ENCODE measurements at regions not wholly inside any gene's neighbourhood (a gene's known extent, or its start where the extent isn't known, plus 50 kb on each side); places are given as distances from the start of the nearest gene placed in this dataset.
A peak's percentile ranks its signal among the peaks of the same experiment; 100 is the strongest.

DNA sequence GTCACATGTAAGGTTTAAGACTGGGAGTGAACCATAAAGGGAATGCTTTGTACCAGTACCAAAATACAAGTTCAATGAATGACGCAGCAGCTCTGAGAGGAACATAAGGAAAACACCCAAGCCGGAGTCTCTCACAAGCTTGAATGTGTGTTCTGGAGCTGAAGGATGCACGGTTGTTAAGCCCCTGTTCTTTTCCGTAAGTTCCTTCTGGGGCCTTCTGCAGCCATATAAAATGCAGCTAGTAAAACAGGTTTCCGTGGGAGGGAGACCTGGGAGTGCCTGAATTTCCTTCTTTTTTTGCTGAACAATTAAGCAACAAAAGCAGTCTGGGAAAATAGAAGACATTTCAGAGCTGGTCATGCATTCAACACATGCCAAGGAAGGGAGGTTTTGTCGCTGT lies 73.2 kb upstream of the JAG1 start:
- no peaks in the 10 kb centered on the region for H3K27me3 ChIP-seq
- TF ChIP-seq CTCF (IDR thresholded peaks at IDR 0.05): no peak
- H3K4me3 ChIP-seq: no peak overlapping the region
- H3K36me3 ChIP-seq: no peaks in the 10 kb centered on the region
- no peaks in the 10 kb centered on the region for H3K4me1 ChIP-seq
- H3K27ac ChIP-seq: peak overlapping the region; percentile 21 to 51
- no peaks in the 10 kb centered on the region for H3K9me3 ChIP-seq
- DNase-seq (ENCODE audit: low spot score): no peak

GRCh38 chr20:10749084-10749483 lies 75.3 kb upstream of the JAG1 start:
- no peak for TF ChIP-seq CTCF (IDR thresholded peaks at IDR 0.05)
- Histone ChIP-seq H3K4me1 (no peaks in the 10 kb centered on the region), H3K27ac (no peak overlapping the region), H3K27me3 (no peaks in the 10 kb centered on the region), H3K4me3 (no peak overlapping the region), H3K36me3 (no peaks in the 10 kb centered on the region), H3K9me3 (no peaks in the 10 kb centered on the region)
- no peak for DNase-seq (ENCODE audit: low spot score)

DNA sequence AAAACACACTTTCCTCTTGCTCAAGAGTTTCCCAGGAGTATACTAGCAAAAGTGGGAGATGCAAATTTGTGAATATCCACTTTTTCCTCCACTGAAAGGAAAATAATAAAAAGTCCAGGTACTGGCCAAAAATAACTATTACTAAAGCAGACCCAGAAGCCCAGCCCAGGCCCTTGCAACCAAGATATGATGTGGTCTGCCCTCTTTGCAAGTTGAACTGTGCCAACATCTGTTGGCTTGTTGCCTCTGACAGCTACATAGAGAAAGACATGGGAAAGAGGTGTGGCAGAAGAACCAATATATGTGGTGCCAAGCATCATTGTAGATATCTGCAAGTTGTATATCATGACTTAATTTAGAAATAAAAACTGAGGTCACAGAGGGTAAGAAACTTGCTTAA lies 78.4 kb upstream of the JAG1 start:
- no peak for TF ChIP-seq CTCF (IDR thresholded peaks at IDR 0.05)
- no peaks in the 10 kb centered on the region for H3K9me3 ChIP-seq
- H3K36me3 ChIP-seq: no peaks in the 10 kb centered on the region
- no peaks in the 10 kb centered on the region for H3K4me1 ChIP-seq
- H3K4me3 ChIP-seq: no peak overlapping the region
- DNase-seq (ENCODE audit: low spot score): no peak
- H3K27me3 ChIP-seq: no peaks in the 10 kb centered on the region
- H3K27ac ChIP-seq: no peak overlapping the region

DNA sequence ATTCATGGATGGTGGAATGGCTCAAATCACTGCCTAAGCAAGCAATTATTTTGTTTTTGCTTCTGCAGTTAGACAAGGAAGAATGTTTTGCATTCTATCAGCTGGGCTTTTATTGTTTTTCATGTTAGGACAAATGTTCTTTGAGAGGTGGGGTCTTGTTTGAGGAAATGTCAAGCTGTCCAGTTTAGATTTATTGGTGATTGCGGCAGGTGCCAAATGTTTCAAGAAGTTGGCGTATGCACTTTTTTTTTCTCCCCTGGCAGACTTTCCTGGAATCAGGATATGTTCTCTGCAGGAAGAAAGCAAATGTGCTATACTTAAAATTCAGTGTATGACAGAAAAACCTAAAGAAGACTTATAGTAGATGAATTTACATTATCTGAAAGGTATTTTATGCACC lies 81.0 kb upstream of the JAG1 start:
- Histone ChIP-seq H3K9me3 (no peaks in the 10 kb centered on the region), H3K27me3 (no peaks in the 10 kb centered on the region), H3K36me3 (no peaks in the 10 kb centered on the region), H3K4me3 (no peak overlapping the region), H3K27ac (no peak overlapping the region), H3K4me1 (no peaks in the 10 kb centered on the region)
- TF ChIP-seq CTCF (IDR thresholded peaks at IDR 0.05): no peak
- DNase-seq (ENCODE audit: low spot score): no peak

DNA sequence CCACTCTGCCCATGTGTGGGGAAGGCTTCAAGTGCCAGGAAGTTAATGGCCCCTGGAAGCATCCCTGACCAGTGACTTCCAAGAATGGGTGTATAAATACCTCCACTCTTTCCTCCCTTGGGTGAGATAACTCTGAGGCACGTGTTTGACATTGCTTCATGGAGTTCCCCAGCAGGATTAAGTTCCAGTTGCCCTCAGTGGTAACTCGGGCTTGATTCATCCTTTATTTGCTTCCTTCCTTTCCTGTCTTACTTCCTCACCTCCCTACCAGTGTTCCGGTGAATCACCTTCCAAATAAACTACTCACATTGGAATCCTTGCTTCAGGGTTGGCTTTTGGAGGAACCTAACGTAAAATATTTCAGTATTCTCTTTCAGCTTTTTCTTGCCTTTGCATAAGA lies 84.6 kb upstream of the JAG1 start:
- Histone ChIP-seq H3K9me3 (no peaks in the 10 kb centered on the region), H3K27ac (no peak overlapping the region), H3K27me3 (no peaks in the 10 kb centered on the region), H3K4me3 (no peak overlapping the region), H3K4me1 (no peaks in the 10 kb centered on the region), H3K36me3 (no peaks in the 10 kb centered on the region)
- no peak for DNase-seq (ENCODE audit: low spot score)
- no peak for TF ChIP-seq CTCF (IDR thresholded peaks at IDR 0.05)

DNA sequence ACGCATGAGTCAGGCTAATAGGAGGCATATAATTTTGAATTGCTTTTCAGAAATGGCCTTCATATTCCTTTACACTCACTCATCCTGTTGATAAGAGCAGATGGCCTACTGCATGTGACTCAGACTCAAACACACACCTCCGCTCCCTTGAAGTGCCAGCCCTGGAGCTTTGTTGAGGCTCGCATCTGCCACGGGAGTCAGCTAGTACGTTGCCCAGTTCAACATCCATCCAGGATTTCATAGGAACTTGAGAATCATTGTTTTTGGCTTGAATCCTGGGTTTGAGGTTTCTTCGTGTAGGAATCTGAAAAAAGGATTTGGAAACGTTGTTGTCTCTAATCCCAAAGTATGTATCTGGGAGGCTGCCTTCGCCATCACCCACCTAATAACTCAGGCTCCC lies 87.4 kb upstream of the JAG1 start:
- no peaks in the 10 kb centered on the region for H3K4me1 ChIP-seq
- TF ChIP-seq CTCF (IDR thresholded peaks at IDR 0.05): no peak
- H3K27ac ChIP-seq: peak overlapping the region in 1 of 2 donors; percentile 35
- H3K36me3 ChIP-seq: no peaks in the 10 kb centered on the region
- no peak for DNase-seq (ENCODE audit: low spot score)
- H3K9me3 ChIP-seq: no peaks in the 10 kb centered on the region
- H3K4me3 ChIP-seq: no peak overlapping the region
- no peaks in the 10 kb centered on the region for H3K27me3 ChIP-seq

All from right atrium auricular region (tissue), 2 donors.